HCT116 (cell line): ENCODE measurements at regions not wholly inside any gene's neighbourhood (a gene's known extent, or its start where the extent isn't known, plus 50 kb on each side); places are given as distances from the start of the nearest gene placed in this dataset.

Experiments used
- ATAC-seq: fragments of 200-7000 bp; cut with Tn5 transposase; 2 replicates; pipeline ENCODE4 v1.9.1; 2020; ENCODE audit warnings: mild to moderate bottlenecking, moderate library complexity
- BruUV-seq: library from RNA; stranded (reverse); fragments of 400-500 nt; replicated peaks from 2 replicates; lab custom pipeline; 2021; lab: Mats Ljungman, UMichigan
- CTCF ChIA-PET: fragments of 300-600 bp; sonication (Branson Sonifier 250); formaldehyde crosslinking; loops from one replicate; lab custom pipeline; 2021; ENCODE audit warnings: antibody characterized with exemption; lab: Charles Lee
- POLR2A ChIA-PET: fragments of 300-600, 350-600 bp; sonication (Branson Sonifier 250); formaldehyde crosslinking; loops from one replicate; lab custom pipeline; 2021; ENCODE audit warnings: antibody characterized with exemption; lab: Charles Lee
- RAD21 ChIA-PET, 2 experiments: fragments of 300-600 bp; sonication (Branson Sonifier 250); formaldehyde crosslinking; loops; one replicate each; lab custom pipeline; 2023; ENCODE audit warnings: low total read pairs in 2 of 2; ENCODE audit not compliant: uncharacterized antibody in 2 of 2, unreplicated experiment in 2 of 2, low non-redundant PET in 1 of 2; lab: Charles Lee
- DNase-seq: peaks from one replicate; pipeline ENCODE4 v3.0.0-alpha.2; 2010; ENCODE audit warnings: low read depth, low spot score
- H2AFZ ChIP-seq: fragments of 200-600 bp; shearing (Covaris generic), sonication (generic); 2 replicates; pipeline ENCODE4 v1.6.1; 2017; ENCODE audit warnings: low read depth, mixed run types, mixed read lengths, antibody characterized with exemption, low read length; ENCODE audit not compliant: poor library complexity, severe bottlenecking
- H3K27ac ChIP-seq: 2 replicates; pipeline ENCODE4 v1.5.1; 2012; ENCODE audit warnings: low read depth, low read length
- H3K27me3 ChIP-seq: fragments of 200-600 bp; sonication (generic); 2 replicates; pipeline ENCODE4 v1.6.1; 2016; ENCODE audit warnings: mixed run types, low read length, mixed read lengths; ENCODE audit not compliant: insufficient read depth
- H3K36me3 ChIP-seq, 2 experiments: fragments of 200-500 bp in 1 of 2; fragments of 200-600 bp in 1 of 2; sonication (Bioruptor generic) in 1 of 2; sonication (generic) in 1 of 2; 2 replicates each; pipeline versions ENCODE4 v1.5.1 to v1.6.1; 2014 to 2016; ENCODE audit warnings: low read length in 2 of 2, inconsistent platforms in 1 of 2, mixed read lengths in 1 of 2, mixed run types in 1 of 2; ENCODE audit not compliant: insufficient read depth in 2 of 2, control insufficient read depth in 1 of 2
- H3K4me1 ChIP-seq, 2 experiments: fragments of 200-600 bp in 1 of 2; sonication (generic) in 1 of 2; 2 replicates each; pipeline versions ENCODE4 v1.5.1 to v1.6.1; 2012 to 2017; ENCODE audit warnings: low read length in 2 of 2, inconsistent platforms in 1 of 2, mild to moderate bottlenecking in 1 of 2, mixed read lengths in 1 of 2, mixed run types in 1 of 2, moderate library complexity in 1 of 2; ENCODE audit not compliant: insufficient read depth in 2 of 2, control insufficient read depth in 1 of 2
- H3K4me2 ChIP-seq: fragments of 200-600 bp; sonication (generic); 2 replicates; pipeline ENCODE4 v1.6.1; 2017; ENCODE audit warnings: mixed run types, low read length, mixed read lengths
- H3K4me3 ChIP-seq, 2 experiments: fragments of 200-600 bp in 1 of 2; sonication (generic) in 1 of 2; replicated peaks in 1 of 2; 2 replicates each; pipeline ENCODE4 v1.5.1; 2011 to 2016; ENCODE audit warnings: low read length in 2 of 2, control low read depth in 1 of 2, low read depth in 1 of 2, mild to moderate bottlenecking in 1 of 2, mixed read lengths in 1 of 2, mixed run types in 1 of 2
- H3K79me2 ChIP-seq: fragments of 200-600 bp; sonication (generic); 2 replicates; pipeline ENCODE4 v1.6.1; 2017; ENCODE audit warnings: mild to moderate bottlenecking, mixed run types, low read length, moderate library complexity, mixed read lengths; ENCODE audit not compliant: insufficient read depth
- H3K9ac ChIP-seq: fragments of 200-600 bp; sonication (generic); 2 replicates; pipeline ENCODE4 v1.6.1; 2016; ENCODE audit warnings: low read length, mixed read lengths
- H3K9me2 ChIP-seq: fragments of 200-600 bp; sonication (generic), shearing (Covaris generic); 2 replicates; pipeline ENCODE4 v1.6.1; 2017; ENCODE audit warnings: mixed run types, mild to moderate bottlenecking, moderate library complexity; ENCODE audit not compliant: insufficient read depth
- H3K9me3 ChIP-seq, 2 experiments: fragments of 200-500 bp in 1 of 2; fragments of 200-600 bp in 1 of 2; sonication (Bioruptor generic) in 1 of 2; sonication (generic) in 1 of 2; 2 replicates each; pipeline ENCODE4 v1.6.1; 2014 to 2017; ENCODE audit warnings: low read length in 2 of 2, mixed read lengths in 2 of 2, inconsistent platforms in 1 of 2, low read depth in 1 of 2, mild to moderate bottlenecking in 1 of 2, mixed run types in 1 of 2, moderate library complexity in 1 of 2; ENCODE audit not compliant: control insufficient read depth in 1 of 2, insufficient read depth in 1 of 2
- H4K20me1 ChIP-seq: fragments of 200-600 bp; sonication (generic), shearing (Covaris generic); 2 replicates; pipeline ENCODE4 v1.6.1; 2017; ENCODE audit warnings: mixed run types, mild to moderate bottlenecking, moderate library complexity; ENCODE audit not compliant: insufficient read depth
- ATF3 ChIP-seq: IDR thresholded peaks from 2 replicates; pipeline ENCODE4 v1.6.1; 2012
- CBX3 ChIP-seq: IDR thresholded peaks from 2 replicates; pipeline ENCODE4 v1.6.1; 2012; ENCODE audit warnings: low read depth
- CEBPB ChIP-seq: IDR thresholded peaks from 2 replicates; pipeline ENCODE4 v1.6.1; 2012; ENCODE audit warnings: low read depth
- EGR1 ChIP-seq: IDR thresholded peaks from 2 replicates; pipeline ENCODE4 v1.6.1; 2012; ENCODE audit warnings: low read depth
- FOSL1 ChIP-seq: IDR thresholded peaks from 2 replicates; pipeline ENCODE4 v1.6.1; 2012; ENCODE audit warnings: low read depth
- JUND ChIP-seq: IDR thresholded peaks from 2 replicates; pipeline ENCODE4 v1.6.1; 2012
- POLR2A ChIP-seq: IDR thresholded peaks from 2 replicates; pipeline ENCODE4 v1.7.0; 2011; ENCODE audit warnings: borderline replicate concordance; ENCODE audit not compliant: insufficient read depth, insufficient read length; ENCODE audit errors: extremely low read depth
- POLR2AphosphoS5 ChIP-seq: IDR thresholded peaks from 2 replicates; pipeline ENCODE4 v1.6.1; 2011; ENCODE audit warnings: mild to moderate bottlenecking, low read depth, low read length, moderate library complexity
- SIN3A ChIP-seq: IDR thresholded peaks from 2 replicates; pipeline ENCODE4 v1.6.1; 2012; ENCODE audit warnings: low read depth
- SP1 ChIP-seq: IDR thresholded peaks from 2 replicates; pipeline ENCODE4 v1.6.1; 2012; ENCODE audit warnings: low read depth
- TCF7L2 ChIP-seq: IDR thresholded peaks from 2 replicates; pipeline ENCODE4 v1.7.0; 2011; ENCODE audit warnings: borderline replicate concordance, inconsistent platforms; ENCODE audit not compliant: insufficient read depth, insufficient read length; ENCODE audit errors: extremely low read depth
- ZBTB33 ChIP-seq: IDR thresholded peaks from 2 replicates; pipeline ENCODE4 v1.6.1; 2011; ENCODE audit warnings: mild to moderate bottlenecking, low read length, moderate library complexity; ENCODE audit not compliant: insufficient replicate concordance; ENCODE audit errors: extremely low read depth
- ZFX ChIP-seq: fragments of 450-650 bp; IDR thresholded peaks from 2 replicates; pipeline ENCODE4 v1.6.1; 2017
- intact Hi-C: fragments of 100-400 bp; cut with micrococcal nuclease; formaldehyde crosslinking; loops from 2 replicates; pipeline ENCODE4 v1.10.0; 2022
- TF ChIP-seq, protein P1 (sequence below): IDR thresholded peaks from 2 replicates; pipeline ENCODE4 v1.6.1; 2012
- TF ChIP-seq, protein P2 (sequence below), 3 experiments: fragments of 200-600 bp in 1 of 3; sonication (generic) in 1 of 3; IDR thresholded peaks in 2 of 3; conservative IDR thresholded peaks in 1 of 3; 2 replicates each; pipeline ENCODE4 v1.5.1; 2012 to 2017; ENCODE audit warnings: low read depth in 2 of 3, low read length in 2 of 3, antibody characterized with exemption in 1 of 3, borderline replicate concordance in 1 of 3, control low read depth in 1 of 3, mild to moderate bottlenecking in 1 of 3, mixed read lengths in 1 of 3, mixed run types in 1 of 3, moderate library complexity in 1 of 3; ENCODE audit not compliant: insufficient read depth in 1 of 3

- no peak for TF ChIP-seq POLR2AphosphoS5
- TF ChIP-seq ZBTB33, result no peak
- no peak for TF ChIP-seq POLR2A
- TF ChIP-seq SIN3A, result no peak
- no peak for TF ChIP-seq JUND
- no peak for TF ChIP-seq CBX3
- TF ChIP-seq, protein P1, sequence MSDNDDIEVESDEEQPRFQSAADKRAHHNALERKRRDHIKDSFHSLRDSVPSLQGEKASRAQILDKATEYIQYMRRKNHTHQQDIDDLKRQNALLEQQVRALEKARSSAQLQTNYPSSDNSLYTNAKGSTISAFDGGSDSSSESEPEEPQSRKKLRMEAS, result no peak
- TF ChIP-seq CEBPB, result no peak
- no peak for TF ChIP-seq TCF7L2
- no peak for TF ChIP-seq FOSL1
- TF ChIP-seq EGR1, result no peak
- TF ChIP-seq ATF3, result no peak
- TF ChIP-seq, protein P2, sequence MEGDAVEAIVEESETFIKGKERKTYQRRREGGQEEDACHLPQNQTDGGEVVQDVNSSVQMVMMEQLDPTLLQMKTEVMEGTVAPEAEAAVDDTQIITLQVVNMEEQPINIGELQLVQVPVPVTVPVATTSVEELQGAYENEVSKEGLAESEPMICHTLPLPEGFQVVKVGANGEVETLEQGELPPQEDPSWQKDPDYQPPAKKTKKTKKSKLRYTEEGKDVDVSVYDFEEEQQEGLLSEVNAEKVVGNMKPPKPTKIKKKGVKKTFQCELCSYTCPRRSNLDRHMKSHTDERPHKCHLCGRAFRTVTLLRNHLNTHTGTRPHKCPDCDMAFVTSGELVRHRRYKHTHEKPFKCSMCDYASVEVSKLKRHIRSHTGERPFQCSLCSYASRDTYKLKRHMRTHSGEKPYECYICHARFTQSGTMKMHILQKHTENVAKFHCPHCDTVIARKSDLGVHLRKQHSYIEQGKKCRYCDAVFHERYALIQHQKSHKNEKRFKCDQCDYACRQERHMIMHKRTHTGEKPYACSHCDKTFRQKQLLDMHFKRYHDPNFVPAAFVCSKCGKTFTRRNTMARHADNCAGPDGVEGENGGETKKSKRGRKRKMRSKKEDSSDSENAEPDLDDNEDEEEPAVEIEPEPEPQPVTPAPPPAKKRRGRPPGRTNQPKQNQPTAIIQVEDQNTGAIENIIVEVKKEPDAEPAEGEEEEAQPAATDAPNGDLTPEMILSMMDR (IDR thresholded peaks at IDR 0.05 in 2 of 3, conservative IDR thresholded peaks at IDR 0.05 in 1 of 3; ENCODE audit: borderline replicate concordance in 1 of 3, insufficient read depth in 1 of 3, low read depth in 2 of 3, low read length in 2 of 3), result no peak
- TF ChIP-seq SP1, result no peak
- TF ChIP-seq ZFX, result no peak
- TF ChIP-seq, all 23 proteins: peak for 0
- H3K27ac ChIP-seq, result no peak overlapping the region
- H3K79me2 ChIP-seq, result no peaks in the 10 kb centered on the region
- CTCF ChIA-PET, result no interaction called here
- RAD21 ChIA-PET, result no interaction called here
- H3K27me3 ChIP-seq, result no peaks in the 10 kb centered on the region
- H3K4me1 ChIP-seq, result no peaks in the 10 kb centered on the region
- H3K4me2 ChIP-seq, result no peak overlapping the region
- H3K36me3 ChIP-seq, result no peaks in the 10 kb centered on the region
- no peak overlapping the region for H2AFZ ChIP-seq
- ATAC-seq (no peak), DNase-seq (no peak)
- no peak overlapping the region for H3K4me3 ChIP-seq
- POLR2A ChIA-PET, result no interaction called here
- H3K9me2 ChIP-seq, result no peaks in the 10 kb centered on the region
- no TSS peak for BruUV-seq
- H3K9me3 ChIP-seq, result peaks cover 6 to 16% of the 10 kb centered on the region in 2 experiments; a peak in 2 of 4 replicates
- intact Hi-C loops, result no loop called here
- no peak overlapping the region for H3K9ac ChIP-seq
- H4K20me1 ChIP-seq, result no peaks in the 10 kb centered on the region
Measured at GRCh38 chr16:60064026-60064425, 1329.9 kb upstream of the GOT2 start.
